Esophagus muscularis mucosa (tissue), 4 donors: ENCODE measurements at regions not wholly inside any gene's neighbourhood (a gene's known extent, or its start where the extent isn't known, plus 50 kb on each side); places are given as distances from the start of the nearest gene placed in this dataset.

Source experiments
- DNase-seq: peaks from one replicate; pipeline ENCODE4 v3.0.0-alpha.2; 2017; ENCODE audit errors: extremely low spot score
- H3K27ac ChIP-seq, 4 donors: fragments of 200-600 bp; sonication (generic); replicated peaks in 1 of 4; 1 replicate in 3 of 4; 2 replicates in 1 of 4; pipeline ENCODE4 v1.5.1; 2016 to 2019; ENCODE audit warnings: mild to moderate bottlenecking in 1 of 4
- H3K27me3 ChIP-seq, 4 donors: fragments of 200-600 bp; sonication (generic); one replicate each; pipeline versions ENCODE4 v1.5.1 to v1.6.0; 2016 to 2019
- H3K36me3 ChIP-seq, 4 donors: fragments of 200-600 bp; sonication (generic); one replicate each; pipeline ENCODE4 v1.5.1; 2016 to 2019
- H3K4me1 ChIP-seq, 4 donors: fragments of 200-600 bp; sonication (generic); one replicate each; pipeline ENCODE4 v1.5.1; 2016 to 2019
- H3K4me3 ChIP-seq, 4 donors: fragments of 200-600 bp; sonication (generic); 1 replicate in 2 of 4; 2 replicates in 2 of 4; pipeline ENCODE4 v1.5.1; 2016 to 2019; ENCODE audit warnings: mild to moderate bottlenecking in 4 of 4, moderate library complexity in 1 of 4
- H3K9me3 ChIP-seq, 4 donors: fragments of 200-600 bp; sonication (generic); 1 replicate in 3 of 4; 2 replicates in 1 of 4; pipeline ENCODE4 v1.5.1; 2016 to 2019
- CTCF ChIP-seq, 3 experiments: fragments of 200-600 bp in 2 of 3; fragments of 450-650 bp in 1 of 3; sonication (generic) in 2 of 3; IDR thresholded peaks; one replicate each; pipeline ENCODE4 v1.5.1; 2017 to 2019; ENCODE audit warnings: antibody characterized with exemption in 3 of 3, mild to moderate bottlenecking in 2 of 3, moderate library complexity in 1 of 3
- EP300 ChIP-seq: sonication (generic); formaldehyde crosslinking; IDR thresholded peaks from one replicate; pipeline ENCODE4 v1.6.1; 2017; ENCODE audit warnings: antibody characterized with exemption
- POLR2A ChIP-seq: fragments of 450-650 bp; IDR thresholded peaks from one replicate; pipeline ENCODE4 v1.6.1; 2017; ENCODE audit warnings: antibody characterized with exemption, moderate library complexity, mild to moderate bottlenecking, low read depth
- POLR2AphosphoS5 ChIP-seq, 2 donors: sonication (generic); formaldehyde crosslinking; IDR thresholded peaks; one replicate each; pipeline ENCODE4 v1.6.1; 2017; ENCODE audit warnings: antibody characterized with exemption in 2 of 2
- WGBS: methylation state at CpG from one replicate; pipeline ENCODE4 v1.1.5; 2018; 5-methylcytosine and 5-hydroxymethylcytosine counted together
- intact Hi-C: fragments of 100-400 bp; cut with DNase I; formaldehyde crosslinking; loops from one replicate; pipeline ENCODE4 v1.15.1; 2023

- intact Hi-C loops: no loop called here
- Histone ChIP-seq H3K9me3 (peaks cover 0 to 7% (median 0%) of the 10 kb centered on the region in 4 donors), H3K4me1 (peaks cover 0 to 4% (median 0%) of the 10 kb centered on the region in 4 donors), H3K27ac (no peak overlapping the region), H3K4me3 (no peak overlapping the region), H3K27me3 (no peaks in the 10 kb centered on the region), H3K36me3 (no peaks in the 10 kb centered on the region)
- TF ChIP-seq EP300 (no peak), POLR2A (no peak), CTCF (IDR thresholded peaks at IDR 0.05) (no peak), POLR2AphosphoS5 (IDR thresholded peaks at IDR 0.05) (no peak)
- DNase-seq: no peak
- WGBS: 81% methylated on average over 3 of the region's 3 CpGs
These were observed 137.6 kb downstream of the MBD2 start for GRCh38 chr18:54086863-54087262.

DNA sequence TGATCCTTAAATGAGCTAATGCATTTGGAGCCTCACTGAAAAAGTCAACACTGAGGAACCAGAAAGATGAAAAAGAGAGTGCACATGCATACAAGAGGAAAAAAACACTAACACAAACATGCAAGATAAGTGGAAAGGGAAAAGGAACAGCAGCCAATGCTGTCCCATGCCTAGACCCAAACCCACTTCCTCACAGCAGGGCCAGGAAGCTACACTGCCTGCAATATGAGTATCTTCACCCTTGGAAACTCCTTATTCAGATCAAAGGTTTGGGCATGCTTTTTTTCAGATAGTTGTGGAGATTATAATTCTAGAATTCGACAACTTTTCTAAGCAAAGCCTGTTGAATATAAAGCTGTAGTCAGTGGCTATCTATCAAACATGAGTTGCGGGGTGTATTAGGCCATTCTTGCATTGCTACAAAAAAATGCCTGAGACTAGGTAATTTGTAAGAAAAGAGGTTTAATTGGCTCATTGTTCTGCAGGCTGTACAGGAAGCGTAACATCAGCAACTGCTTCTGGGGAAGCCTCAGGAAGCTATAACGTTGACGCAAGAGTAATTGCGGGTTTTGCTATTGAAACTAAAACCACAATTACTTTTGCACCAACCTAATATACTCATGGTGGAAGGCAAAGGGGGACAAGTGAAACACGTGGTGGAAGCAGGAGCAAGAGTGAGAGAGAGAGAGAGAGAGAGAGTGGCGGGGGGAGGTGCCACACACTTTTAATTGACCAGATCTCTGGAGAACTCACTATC, 138.2 kb downstream of the MBD2 start:
- 78% methylated on average over 8 of the region's 8 CpGs for WGBS
- Histone ChIP-seq H3K27ac (no peak overlapping the region), H3K36me3 (no peaks in the 10 kb centered on the region), H3K4me3 (no peak overlapping the region), H3K27me3 (no peaks in the 10 kb centered on the region), H3K9me3 (peaks cover 0 to 7% (median 0%) of the 10 kb centered on the region in 4 donors), H3K4me1 (peaks cover 0 to 4% (median 0%) of the 10 kb centered on the region in 4 donors)
- DNase-seq: no peak
- intact Hi-C loops: no loop called here
- TF ChIP-seq EP300 (no peak), CTCF (IDR thresholded peaks at IDR 0.05) (no peak), POLR2A (no peak), POLR2AphosphoS5 (IDR thresholded peaks at IDR 0.05) (no peak)

DNA sequence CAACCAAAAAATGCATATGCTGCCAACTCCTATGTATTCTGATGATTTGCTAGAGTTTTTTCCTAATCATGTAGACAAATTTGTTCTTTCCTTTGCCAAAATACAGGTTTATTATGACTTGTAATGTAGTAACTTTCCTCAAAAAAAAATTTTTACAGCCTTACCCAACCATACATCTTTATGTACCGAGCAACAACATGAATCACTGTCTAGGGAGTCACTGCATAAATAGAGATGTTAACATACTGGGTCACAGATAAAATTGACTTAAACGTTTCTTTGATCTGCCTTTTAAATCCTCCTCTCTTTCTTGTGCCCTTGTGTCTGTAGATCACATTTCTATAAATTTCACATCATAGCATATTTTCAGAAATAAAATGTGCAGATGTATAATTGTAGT, 143.6 kb downstream of the MBD2 start:
- Histone ChIP-seq H3K4me3 (no peak overlapping the region), H3K27me3 (no peaks in the 10 kb centered on the region), H3K27ac (no peak overlapping the region), H3K9me3 (peaks cover 0 to 7% (median 0%) of the 10 kb centered on the region in 4 donors), H3K4me1 (no peaks in the 10 kb centered on the region), H3K36me3 (no peaks in the 10 kb centered on the region)
- TF ChIP-seq POLR2AphosphoS5 (IDR thresholded peaks at IDR 0.05): no peak
- no peak for TF ChIP-seq EP300
- TF ChIP-seq CTCF (IDR thresholded peaks at IDR 0.05): no peak
- intact Hi-C loops: no loop called here
- 74% methylated on average over 2 of the region's 2 CpGs for WGBS
- no peak for DNase-seq

DNA sequence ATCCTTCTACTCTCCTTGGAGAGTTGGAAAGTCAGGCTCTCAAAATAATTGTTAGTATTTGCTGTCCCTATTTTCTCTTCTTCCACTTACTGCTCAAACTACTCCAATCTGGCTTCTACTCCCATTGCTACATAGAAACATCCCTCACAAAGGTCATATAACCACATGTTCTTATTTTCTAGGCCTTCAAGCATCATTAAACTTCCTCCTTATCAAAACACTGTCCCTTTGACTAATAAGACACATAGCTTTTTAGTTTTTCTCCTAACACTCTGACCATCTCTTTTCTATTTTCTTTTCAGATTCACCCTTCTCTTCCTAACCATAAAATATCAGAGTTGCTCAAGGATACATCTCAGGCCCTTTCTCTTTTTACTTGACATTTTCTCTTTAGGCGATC, 148.3 kb downstream of the MBD2 start:
- 90% methylated on average over 1 of the region's 1 CpG for WGBS
- Histone ChIP-seq H3K27ac (no peak overlapping the region), H3K4me1 (no peaks in the 10 kb centered on the region), H3K36me3 (no peaks in the 10 kb centered on the region), H3K27me3 (no peaks in the 10 kb centered on the region), H3K9me3 (no peaks in the 10 kb centered on the region), H3K4me3 (no peak overlapping the region)
- DNase-seq: no peak
- TF ChIP-seq EP300: no peak
- no peak for TF ChIP-seq CTCF (IDR thresholded peaks at IDR 0.05)
- TF ChIP-seq POLR2A: no peak
- TF ChIP-seq POLR2AphosphoS5 (IDR thresholded peaks at IDR 0.05): no peak
- intact Hi-C loops: no loop called here

- Histone ChIP-seq H3K27me3 (no peaks in the 10 kb centered on the region), H3K4me1 (no peaks in the 10 kb centered on the region), H3K27ac (no peak overlapping the region), H3K4me3 (no peak overlapping the region), H3K36me3 (no peaks in the 10 kb centered on the region), H3K9me3 (no peaks in the 10 kb centered on the region)
- intact Hi-C loops: no loop called here
- TF ChIP-seq CTCF (IDR thresholded peaks at IDR 0.05): no peak
- no peak for TF ChIP-seq POLR2AphosphoS5 (IDR thresholded peaks at IDR 0.05)
- TF ChIP-seq POLR2A: no peak
- no peak for TF ChIP-seq EP300
- 88% methylated on average over 3 of the region's 3 CpGs for WGBS
- DNase-seq: no peak
These were observed 148.8 kb downstream of the MBD2 start for GRCh38 chr18:54075689-54076088.
